GM18498 (cell line): ENCODE measurements at regions not wholly inside any gene's neighbourhood (a gene's known extent, or its start where the extent isn't known, plus 50 kb on each side); places are given as distances from the start of the nearest gene placed in this dataset.

Experiments
- ATAC-seq: cut with Tn5 transposase; IDR thresholded peaks from one replicate; pipeline ENCODE4 v1.9.1; 2021; ENCODE audit warnings: mild to moderate bottlenecking, moderate library complexity; ENCODE audit not compliant: unreplicated experiment

- no peak for ATAC-seq
These were observed 367.4 kb upstream of the SMARCA2 start for GRCh38 chr9:1647776-1648175.

DNA sequence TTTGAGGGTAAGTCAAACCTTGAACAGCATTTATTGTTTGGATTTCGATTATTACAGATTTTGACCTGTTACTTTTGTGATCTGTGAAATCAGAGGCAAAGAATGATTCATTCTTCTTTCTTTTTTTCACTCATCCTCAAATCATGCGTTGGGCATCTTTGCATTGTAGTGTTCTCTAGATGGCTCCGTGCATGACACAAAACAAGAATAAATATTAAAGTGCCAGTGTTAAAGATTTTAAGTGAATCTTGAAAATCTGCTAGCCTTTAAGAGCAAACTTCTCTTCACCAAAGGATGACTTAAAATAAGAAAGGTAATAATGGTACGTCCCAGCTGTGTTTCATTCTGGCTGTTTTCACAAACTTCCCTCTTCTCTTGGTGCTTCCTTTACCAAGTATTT is 361.9 kb upstream of the SMARCA2 start:
- ATAC-seq = no peak

- ATAC-seq = no peak
These were observed 356.3 kb upstream of the SMARCA2 start for GRCh38 chr9:1658661-1659362.

DNA sequence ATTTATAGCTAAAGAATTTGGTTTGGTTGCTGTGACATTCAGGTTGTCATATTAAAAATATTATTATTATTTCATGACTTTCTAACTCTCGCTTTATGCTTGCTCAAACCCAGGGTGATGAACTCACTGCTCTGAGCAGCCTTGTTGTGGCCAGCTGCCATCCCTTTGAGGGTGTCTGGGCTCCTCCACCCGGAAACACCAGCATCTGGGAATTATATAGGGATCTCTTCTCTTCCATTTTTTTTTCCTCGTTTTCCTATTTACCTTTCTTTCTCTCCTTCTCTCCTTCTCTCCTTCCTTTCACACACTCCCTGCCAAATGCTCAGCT is 355.8 kb upstream of the SMARCA2 start:
- no peak for ATAC-seq

- no peak for ATAC-seq
These were observed 346.7 kb upstream of the SMARCA2 start for GRCh38 chr9:1668441-1668840.

DNA sequence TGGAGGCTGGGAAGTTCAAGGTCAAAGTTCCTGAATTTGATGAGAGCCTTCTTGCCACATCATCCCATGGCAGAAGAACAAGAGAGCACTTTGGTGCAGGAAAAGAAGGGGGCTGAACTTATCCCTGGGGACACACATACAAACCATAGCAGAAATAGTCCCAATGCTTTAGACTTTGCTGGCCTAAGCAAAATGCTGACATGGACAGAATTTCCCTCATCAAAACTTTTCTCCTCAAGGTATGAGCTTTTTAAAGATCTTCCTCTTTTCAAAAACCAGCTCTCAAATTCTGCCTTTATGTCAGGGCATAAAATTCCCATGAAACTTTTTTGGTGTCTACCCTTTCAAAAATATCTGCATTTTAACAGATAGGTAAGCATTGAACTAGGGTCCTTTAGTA is 341.8 kb upstream of the SMARCA2 start:
- no peak for ATAC-seq

GRCh38 chr9:1676771-1677170 is 338.4 kb upstream of the SMARCA2 start:
- no peak for ATAC-seq

DNA sequence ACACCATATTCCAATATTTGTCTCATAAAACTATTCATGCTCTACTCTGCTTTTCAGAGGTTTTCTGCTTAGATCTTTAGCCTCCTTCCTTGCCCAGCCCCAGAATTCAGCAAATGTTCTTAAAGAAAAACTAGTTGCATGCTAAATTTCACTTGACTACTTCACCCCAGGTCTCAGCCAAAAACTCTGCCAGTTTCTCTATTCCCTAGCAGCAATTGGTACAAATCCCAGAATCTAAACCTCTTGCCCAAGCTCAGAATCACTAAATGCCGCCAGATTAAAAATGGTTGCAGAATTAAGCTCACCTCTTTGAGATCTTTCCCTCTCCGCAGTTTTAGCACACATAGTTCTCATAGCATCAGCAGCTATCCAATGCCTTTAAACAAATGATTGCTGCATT is 331.2 kb upstream of the SMARCA2 start:
- no peak for ATAC-seq

GRCh38 chr9:1698991-1699390 is 316.2 kb upstream of the SMARCA2 start:
- no peak for ATAC-seq

GRCh38 chr9:1701113-1701512 is 314.0 kb upstream of the SMARCA2 start:
- ATAC-seq = no peak

GRCh38 chr9:1702701-1703100 is 312.4 kb upstream of the SMARCA2 start:
- no peak for ATAC-seq

DNA sequence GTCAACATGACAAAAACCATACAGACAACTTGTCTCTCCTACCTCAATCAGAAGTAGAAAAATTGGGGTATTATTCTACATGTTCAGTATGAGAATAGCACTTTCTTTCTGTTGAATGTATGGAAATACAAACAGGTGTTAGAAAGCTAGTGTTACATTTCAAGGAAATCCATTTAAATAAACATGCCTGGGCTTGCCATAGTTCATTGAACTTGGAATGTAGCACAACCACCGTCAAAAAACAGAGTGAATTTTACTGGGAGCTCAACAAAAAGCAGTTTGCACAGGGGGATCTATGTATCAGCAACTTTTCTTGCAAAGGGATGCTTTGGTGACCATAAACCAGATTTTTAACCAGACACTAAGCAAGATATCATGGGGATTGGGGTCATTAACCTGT is 307.9 kb upstream of the SMARCA2 start:
- no peak for ATAC-seq

DNA sequence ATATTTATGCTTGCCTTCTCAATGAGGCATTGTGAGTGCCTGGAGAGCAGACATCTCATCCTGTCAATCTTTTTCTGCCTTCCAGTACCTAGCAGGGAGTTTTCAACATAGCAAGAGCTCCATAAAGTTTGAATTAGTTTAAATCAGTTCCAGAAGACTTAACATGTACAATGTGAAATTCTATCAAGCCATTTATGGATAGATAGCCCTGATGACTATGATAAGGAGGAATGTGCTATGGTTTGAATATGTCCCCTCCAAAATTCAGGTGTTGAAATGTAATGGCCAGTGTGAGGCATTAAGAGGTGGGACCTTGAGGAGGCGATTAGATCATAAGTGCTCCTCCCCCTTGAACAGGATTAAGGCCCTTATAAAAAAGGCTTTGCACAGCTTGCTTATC is 306.9 kb upstream of the SMARCA2 start:
- no peak for ATAC-seq

GRCh38 chr9:1709347-1709746 is 305.8 kb upstream of the SMARCA2 start:
- no peak for ATAC-seq

- ATAC-seq = no peak
These were observed 302.2 kb upstream of the SMARCA2 start for GRCh38 chr9:1712861-1713450.

DNA sequence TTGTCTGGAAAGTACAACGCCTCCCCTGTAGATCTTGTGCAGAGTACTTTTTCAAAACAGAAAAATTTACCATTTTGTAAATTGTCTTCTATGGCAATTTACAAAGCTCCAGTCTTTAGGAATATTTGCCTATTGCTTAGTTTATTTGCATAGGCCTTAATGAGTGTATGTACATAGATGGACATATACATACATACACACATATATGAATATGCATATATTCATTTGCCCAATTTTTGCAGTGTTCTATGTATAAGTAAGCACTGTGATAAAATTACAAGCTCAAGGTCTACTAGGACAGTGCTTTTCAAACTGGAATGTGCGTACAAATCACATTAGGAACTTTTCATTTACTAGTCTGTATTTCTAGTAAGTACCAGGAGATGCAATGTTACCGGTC is 301.3 kb upstream of the SMARCA2 start:
- ATAC-seq = no peak

DNA sequence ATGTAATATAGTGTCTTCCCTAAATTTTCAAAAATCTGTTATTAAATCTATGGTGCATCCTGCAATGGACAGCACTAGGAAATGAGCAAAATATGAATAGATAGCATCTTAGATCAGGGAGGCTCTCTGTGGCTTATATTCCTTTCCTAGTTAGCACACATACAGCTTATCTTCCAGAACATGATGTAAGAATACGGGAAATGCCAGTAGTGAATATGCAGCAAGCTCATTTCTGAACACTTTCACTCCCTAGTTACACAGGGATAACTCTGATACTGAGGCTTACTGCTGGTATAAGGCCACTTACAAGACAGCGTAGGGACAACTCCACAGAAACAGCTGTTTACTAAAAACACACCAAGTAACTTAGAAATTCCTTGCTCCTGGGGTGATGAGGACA is 297.3 kb upstream of the SMARCA2 start:
- no peak for ATAC-seq

DNA sequence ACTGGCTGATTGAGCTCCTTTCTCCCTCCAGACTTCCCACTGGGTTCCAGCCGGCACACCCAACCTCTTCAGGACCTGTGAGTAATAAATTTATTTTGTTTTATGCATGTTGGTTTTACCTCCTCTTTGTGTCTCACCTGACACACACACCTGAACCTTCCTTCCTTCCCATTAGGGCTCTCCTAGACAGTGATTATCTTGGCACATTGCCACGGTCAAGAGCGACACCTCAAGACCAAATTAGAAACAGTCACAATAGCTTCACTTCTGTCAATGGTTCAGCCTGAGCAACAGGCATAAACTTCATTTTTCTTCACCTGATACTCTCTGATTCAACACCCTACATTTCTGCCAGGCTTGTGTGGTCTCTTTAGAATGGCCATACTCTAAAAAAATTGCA is 296.3 kb upstream of the SMARCA2 start:
- no peak for ATAC-seq

GRCh38 chr9:1721196-1721595 is 294.0 kb upstream of the SMARCA2 start:
- ATAC-seq = no peak

DNA sequence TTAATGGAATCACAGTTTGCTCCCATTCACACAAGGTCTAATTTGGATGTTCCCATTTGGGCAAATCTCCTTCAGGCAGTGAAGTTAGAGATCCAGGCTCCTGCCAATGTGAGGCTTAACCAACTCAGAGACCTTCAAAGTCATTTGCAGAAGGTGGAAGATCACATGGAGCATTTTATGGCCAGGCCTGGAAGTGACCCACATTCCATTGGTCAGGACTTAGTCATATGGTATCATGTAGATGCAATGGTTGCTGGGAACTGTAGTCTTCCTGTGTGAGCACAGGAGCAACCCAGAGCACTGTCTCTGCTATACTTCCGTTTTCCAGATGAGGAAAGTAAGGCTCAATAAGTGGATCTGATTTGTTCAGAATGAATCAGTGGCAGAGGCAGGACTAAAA is 292.7 kb upstream of the SMARCA2 start:
- ATAC-seq = no peak

DNA sequence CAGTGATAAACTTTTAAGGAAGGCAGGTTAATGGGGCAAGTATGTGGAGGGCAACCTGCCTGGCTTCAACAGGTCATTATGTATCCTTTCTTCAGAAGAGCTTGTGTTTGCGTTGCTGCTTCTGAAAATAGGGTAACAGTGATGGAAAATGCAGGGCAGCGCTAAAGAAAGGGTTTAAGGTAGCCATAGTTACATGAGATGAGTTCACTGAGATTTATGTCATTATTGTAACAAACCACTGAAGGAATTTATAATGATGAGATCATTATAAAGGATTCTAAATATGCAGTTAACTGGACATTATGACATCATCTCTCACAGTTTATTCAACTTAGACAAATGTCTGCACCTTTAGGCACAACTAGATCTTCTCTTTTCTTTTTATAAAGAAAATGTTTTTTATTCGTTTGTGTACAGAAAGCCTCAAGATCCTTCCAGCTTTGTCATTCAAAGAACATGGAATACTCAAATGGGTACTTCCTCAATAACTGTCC is 291.6 kb upstream of the SMARCA2 start:
- no peak for ATAC-seq

DNA sequence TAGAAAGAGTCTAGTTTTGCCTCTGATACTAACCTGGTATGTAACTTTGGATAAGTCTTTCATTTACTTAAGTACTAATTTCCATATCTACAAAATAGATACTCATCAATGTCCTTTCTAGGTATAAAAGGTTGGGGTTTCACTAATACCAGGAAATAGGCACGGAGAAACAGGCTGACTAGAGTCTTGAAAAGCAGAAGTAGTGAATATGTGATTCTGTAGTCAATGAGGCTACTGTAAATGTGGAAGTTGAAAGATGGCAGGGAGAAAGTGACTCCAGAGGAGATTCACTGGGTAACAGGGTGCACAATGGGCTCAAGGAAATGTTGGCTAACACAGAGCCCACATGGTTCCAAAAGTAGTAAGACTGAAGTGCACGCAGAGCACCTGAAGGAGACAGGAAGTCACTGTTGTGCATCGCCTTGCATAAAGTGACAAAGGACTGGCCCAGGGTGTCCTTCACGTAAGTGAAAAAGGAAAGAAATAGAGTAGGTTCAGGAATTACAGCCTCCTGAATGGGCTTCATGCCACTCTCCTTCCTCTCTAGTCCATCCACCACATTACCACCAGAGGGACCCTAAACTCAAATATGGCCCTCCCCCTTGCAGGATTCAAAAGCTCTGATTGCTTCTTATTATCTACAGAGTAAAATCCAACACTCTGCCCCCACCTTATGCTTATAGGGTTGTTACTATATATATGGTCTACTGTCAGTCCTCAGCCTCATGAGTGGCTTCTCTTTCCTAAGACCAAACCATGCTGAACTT is 288.0 kb upstream of the SMARCA2 start:
- no peak for ATAC-seq
